A673 (cell line): ENCODE measurements at regions not wholly inside any gene's neighbourhood (a gene's known extent, or its start where the extent isn't known, plus 50 kb on each side); places are given as distances from the start of the nearest gene placed in this dataset.

Experiments
- CTCF ChIP-seq: fragments of 300-800, 200-600 bp; sonication (generic); conservative IDR thresholded peaks from 2 replicates; pipeline ENCODE4 v1.5.1; 2017; ENCODE audit warnings: low read depth, mild to moderate bottlenecking, antibody characterized with exemption, low read length, moderate library complexity, mixed read lengths
- EZH2 ChIP-seq: fragments of 200-600 bp; sonication (generic); IDR thresholded peaks from 2 replicates; pipeline ENCODE4 v1.6.1; 2017; ENCODE audit warnings: borderline replicate concordance, low read depth, mild to moderate bottlenecking, mixed read lengths, antibody characterized with exemption, low read length; ENCODE audit not compliant: poor library complexity, severe bottlenecking

DNA sequence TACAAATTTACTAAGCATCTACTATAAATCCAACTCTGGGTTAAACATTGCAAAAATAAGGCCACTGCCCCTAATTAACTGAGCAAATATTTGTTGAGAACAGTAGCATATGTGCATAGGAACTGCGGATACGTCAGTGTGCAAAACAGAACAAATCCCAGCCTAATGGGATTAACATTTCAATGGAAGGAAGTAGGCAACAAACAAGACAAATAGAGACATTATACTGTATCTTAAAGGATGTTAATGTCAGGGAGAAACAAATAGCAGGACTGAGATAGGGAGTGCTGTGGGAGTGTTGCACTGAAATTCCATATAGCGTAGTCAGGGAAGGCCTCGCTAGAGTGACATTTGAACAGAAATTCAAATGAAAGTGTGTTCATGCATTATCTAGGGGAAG, 89.7 kb upstream of the KCNAB1 start:
- TF ChIP-seq CTCF (no peak), EZH2 (no peak)
